ENCODE measurements at regions not wholly inside any gene's neighbourhood (a gene's known extent, or its start where the extent isn't known, plus 50 kb on each side); places are given as distances from the start of the nearest gene placed in this dataset.

DNA sequence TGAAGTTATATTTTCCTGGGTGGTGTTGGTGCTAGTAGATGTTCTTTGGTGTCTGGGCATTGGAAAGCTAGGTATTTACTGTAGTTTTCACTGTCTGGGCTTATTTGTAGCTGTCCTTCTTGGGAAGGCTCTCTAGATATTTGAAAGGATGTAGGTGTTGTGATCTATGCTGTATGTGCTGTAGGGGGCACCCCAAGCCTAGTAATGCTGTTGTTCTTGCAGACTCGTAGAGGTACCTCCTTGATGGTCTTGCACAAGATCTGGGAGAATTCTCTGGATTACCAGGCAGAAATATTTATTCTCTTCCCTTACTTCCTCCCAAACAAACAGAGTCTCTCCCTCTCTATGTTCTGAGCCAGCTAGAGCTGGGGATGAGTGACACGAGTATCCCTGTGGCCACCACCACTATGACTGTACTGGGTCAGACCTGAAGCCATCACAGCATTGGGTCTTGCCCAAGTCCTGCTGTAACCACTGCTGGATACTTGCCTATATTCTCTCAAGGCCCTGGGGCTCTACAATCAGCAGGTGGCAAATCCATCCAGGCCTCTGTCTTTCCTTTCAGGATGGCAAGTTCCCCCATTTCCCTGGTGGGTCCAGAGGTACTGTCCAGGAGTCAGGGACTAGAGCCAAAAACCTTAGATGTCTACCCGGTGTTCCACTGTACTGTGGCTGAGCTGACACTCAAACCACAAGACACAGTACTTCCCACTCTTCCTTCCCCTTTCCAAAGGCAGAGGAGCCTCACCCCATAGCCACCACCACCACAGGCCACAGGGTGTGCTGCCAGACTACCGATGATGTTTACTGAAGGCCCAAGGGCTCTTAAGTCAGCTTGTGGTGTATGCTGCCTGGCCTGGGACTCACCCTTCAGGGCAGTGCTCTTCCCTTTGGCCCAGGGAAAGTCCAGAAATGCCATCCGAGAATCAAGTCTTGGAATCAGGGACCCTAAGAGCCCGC is 195.2 kb upstream of the DPPA4 start:
- DNase-seq = peak; percentile 42

DNA sequence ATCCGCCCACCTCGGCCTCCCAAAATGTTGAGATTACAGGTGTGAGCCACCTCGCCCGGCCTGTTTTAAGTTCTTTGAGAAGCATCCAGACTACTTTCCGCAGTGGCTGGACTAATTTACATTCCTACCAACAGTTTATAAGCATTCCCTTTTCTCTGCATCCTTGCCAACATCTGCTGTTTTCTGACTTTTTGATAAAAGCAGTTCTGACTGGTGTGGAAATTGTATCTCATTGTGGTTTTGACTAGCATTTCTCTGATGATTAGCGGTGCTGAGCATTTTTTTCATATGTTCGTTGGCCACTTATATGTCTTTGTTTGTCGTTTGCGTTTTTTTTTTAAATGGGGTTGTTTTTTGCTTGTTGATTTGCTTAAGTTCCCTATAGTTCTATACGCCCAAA is 208.4 kb upstream of the DPPA4 start:
- no peak for DNase-seq

DNA sequence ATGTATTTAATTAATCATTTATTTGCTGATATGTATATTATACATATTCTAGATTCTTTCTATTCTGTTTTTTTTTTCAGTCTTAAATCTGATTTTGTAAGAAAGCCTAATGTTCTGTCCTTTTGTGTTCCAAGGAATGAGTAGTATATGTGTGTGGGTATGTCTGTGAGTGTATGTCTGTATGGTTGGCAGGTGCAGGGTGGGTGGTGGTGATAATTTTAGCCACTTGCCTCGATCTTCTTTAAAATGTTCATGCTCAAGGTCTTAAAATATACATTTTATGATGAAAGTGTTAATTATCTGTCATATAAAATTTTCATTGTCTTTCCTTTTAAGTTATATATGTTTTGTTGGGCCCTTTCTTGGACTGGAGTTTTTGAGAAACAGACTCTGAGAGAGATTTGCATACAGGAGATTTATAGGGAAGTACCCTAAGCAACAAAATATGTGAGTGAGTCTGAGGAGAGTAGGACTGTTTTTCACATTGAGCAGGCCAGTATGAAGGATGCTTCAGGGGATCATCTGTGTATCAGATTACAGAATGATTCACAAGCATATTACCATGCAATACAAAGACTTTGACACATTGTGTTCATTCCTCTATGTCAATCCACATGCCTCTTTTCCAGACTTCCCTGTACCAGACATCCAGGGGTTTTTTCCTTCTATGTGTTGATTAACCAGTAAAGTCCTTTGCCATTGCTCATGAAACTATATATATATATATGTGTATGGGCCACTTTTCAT is 211.0 kb upstream of the DPPA4 start:
- DNase-seq = no peak

DNA sequence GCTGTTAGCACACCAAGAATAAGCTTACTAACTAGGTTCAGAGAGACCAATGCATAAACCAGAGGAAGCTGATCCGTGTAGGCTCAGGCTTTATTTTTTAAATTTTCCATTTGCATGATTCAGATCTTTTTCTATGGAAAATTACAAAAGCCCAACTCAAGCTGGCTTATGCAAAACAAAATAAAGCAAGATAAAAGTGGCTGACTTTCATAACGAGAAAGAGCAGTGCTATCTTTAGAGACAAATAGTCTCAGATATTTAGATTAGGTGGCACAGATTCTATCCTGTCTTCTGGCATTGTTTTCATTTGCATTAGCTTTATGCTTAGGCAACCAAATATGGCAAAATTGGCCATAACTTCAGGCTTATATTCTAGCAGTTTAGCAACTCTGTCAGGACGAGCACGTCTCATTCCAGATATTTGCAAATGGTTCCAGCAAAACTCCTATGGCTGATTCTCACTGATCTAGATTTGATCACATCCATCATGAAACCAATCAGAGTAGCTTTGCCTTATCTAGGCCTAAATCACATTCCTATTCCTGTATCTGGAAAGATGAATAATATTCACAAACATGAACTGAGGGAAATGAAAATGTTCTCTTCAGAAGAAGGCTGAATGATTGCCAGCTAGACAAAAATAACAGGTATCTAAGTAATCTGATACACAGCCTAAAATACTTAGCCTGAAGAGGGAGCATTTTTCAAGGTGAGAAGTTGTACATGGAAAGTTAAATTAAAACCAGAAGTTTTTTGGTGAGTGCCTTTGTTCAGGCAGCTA is 216.4 kb upstream of the DPPA4 start:
- no peak for DNase-seq

DNA sequence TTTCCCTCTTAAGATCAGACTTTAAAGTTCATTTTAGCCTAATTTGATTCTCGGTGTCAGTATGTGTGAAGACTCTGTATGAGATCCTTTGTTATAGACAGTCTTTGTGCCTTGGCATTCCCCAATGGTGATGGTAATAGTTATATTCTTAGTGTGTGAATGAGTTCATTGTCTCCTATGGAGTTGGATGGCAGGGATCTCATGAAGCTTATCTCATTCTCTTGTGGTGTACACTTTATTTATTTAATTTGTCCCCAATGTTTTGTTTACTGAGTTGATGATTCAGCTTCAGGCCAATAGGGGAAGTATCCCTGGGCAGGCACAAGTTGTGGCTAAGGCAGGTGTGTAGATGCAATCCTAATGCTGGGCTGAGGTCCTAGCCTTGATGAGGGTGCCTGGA is 222.0 kb upstream of the DPPA4 start:
- DNase-seq = no peak

DNA sequence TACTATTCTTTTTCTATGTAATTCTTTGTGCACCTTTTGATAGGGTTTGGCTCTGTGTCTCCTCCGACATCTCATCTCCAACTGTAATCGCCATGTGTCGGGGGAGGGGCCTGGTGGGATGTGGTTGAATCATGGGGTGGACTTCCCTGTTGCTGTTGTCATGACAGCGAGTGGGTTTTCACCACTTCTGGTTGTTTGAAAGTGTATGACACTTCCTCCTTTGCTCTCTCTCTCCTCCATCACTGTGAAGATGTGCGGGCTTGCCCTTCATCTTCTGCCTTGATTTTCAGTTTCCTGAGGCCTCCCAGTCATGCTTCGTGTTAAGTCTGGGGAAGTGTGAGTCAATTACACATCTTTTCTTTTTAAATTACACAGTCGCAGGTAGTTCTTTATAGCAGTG is 225.8 kb upstream of the DPPA4 start:
- DNase-seq = peak; percentile 40

DNA sequence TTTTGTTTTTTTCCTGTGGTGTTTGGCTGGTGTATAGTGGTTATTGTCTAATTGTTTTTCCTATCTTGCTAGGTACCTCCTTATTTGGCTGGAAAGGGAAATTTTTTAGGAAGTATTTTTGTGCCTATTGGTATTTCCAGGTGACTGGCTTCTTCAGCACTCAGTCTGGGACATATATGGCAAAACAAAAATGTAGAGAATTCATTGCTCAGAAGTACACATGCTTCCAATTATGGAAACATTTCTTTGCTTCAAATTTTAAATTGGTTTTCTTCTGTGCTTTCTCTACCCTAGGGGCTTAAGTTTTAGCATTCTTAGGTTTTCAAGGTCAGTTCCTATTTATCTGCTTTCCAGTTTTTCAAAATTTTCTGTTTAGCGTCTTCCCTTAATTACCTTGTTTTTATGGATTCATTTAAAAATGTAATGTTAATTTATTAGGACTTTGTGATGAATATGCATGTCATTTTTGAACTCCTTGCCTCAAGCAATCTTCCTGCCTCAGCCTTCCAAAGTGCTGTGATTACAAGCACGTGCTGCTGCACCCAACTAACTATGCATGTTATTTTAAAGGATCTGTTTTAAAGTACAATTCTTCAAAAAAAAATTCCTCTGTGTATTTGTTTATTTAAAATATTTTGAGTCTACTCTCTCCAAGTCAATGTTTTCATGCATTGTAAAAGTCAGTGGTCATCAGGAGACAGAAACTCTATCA is 231.9 kb upstream of the DPPA4 start:
- no peak for DNase-seq

DNA sequence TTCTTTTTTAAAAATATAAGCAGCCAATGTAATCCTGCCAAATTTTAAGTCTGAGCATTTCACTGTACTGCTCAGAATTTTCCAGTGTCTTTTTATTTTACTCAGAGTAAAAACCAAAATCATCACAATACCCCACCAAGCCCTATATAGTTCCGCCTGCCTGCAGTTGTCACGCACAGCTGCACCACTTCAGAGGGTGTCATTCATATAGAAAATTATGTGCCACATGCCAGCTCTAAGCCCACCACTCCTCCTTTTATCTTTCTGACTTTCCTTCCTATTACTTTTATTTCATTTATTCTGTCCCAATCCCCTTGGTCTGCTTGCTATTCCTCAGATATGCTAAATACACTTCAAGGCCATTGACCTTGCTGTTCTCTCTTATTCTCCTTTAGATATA is 233.1 kb upstream of the DPPA4 start:
- DNase-seq = no peak

DNA sequence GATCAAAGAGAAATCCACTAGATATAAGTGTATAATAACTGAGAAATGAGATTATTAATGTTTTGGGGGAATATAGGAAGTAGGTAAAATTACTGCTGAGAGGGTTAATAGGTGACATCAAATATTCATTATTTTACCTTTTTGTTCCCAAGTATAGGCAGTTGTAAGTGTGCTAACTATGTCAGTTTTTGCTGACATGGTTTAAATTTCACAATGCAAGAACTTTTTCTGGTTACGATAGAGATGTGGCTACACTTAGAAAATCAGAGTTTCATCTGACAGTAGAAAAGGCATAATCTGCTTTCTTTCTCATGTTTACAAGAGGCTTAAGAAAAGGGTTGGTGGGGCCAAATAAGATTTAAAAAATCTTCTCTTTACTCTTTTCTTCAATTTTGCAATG is 235.0 kb upstream of the DPPA4 start:
- DNase-seq = no peak

DNA sequence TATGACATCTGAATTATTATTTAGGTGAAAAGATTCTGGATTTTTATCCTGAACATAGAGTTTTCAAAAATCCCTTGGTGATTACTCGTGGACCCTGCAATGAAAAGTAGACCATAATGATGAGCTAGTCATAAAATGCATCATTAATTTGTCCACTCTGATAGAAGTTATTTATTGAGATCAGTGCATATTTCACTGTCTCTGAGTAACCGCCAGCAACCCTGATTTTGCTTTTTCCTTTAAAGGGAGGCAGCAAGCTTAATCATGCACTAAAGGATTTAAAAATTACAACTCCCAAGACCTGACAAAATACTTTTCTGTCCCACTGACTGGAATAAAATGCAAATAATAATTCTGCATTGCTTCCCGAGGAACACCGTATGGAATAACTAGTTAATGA is 259.6 kb upstream of the DPPA4 start:
- DNase-seq = no peak

DNA sequence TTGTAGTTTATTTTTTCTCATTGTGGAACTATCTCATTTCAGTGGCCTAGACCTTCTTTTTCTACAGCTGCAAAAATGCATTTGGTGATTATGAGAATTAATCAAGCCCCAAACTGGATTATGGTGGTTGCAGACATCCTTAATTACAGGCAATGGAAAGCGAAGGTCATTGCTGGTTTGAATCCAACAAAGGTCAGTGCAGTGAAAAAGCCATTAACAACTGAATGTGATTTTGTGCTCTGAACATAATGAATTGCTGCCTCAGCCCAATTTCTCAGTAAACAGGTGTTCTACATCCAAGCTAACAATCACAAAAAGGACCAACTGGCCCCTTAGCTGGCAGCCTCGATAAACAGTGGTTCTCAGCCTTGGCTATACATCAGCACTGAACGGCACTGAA is 260.1 kb upstream of the DPPA4 start:
- no peak for DNase-seq

DNA sequence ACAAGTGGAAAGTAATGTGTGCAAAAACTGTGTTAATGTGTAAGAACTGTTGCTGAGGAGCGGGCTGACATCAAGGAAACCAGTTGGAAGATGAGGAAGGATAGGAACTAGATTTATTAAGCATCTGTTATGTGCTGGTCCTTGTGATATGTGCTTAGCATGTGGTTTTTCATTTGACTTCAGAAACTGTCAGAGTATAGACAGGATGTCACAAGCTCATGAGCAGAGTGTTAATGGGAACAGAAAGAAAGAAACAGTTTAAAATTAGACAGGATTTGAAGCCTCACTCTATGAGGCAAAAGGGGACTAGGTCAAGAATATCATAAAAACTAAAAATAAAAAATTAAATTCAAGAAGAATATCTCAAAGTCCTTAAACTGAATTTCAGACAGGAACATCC is 270.6 kb upstream of the DPPA4 start:
- no peak for DNase-seq

DNA sequence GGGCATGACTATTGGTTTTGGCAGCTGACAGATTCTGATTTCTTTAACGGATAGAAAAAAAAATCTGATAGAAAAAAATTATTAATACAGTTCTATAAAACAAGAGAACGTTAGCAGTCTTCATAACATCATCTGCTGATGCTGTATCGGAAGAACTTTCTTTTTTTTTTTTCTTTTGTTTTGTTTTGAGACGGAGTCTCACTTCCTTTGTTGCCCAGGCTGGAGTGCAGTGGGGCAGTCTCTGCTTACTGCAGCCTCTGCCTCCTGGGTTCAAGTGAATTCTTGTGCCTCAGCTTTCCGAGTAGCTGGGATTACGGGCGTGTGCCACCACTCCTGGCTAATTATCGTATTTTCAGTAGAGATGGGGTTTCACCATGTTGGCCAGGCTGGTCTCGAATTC is 271.2 kb upstream of the DPPA4 start:
- no peak for DNase-seq

DNA sequence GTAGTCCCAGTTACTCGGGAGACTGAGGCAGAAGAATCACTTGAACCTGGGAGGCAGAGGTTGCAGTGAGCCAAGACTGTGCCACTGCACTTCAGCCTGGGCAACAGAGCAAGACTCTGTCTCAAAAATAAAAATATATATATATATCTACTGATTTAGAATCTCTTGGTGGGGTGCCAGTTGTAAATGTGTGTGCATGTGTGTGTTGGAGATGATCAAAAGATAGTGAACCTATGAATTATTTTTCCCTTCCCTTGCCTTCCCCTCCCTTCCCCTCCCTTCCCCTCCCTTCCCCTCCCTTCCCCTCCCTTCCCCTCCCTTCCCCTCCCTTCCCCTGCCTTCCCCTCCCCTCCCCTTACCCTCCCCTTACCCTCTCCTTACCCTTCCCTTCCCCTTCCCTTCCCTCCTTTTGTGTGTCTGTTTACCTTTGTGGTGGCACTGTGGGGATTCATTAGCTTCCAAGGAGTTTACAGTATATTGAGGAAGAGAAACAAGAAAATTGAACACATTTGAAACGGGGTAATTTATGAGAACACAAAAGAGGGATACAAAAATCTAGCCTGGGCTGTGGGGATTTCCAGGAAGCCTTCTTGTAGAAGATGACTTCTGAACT is 281.5 kb upstream of the DPPA4 start:
- DNase-seq = no peak

DNA sequence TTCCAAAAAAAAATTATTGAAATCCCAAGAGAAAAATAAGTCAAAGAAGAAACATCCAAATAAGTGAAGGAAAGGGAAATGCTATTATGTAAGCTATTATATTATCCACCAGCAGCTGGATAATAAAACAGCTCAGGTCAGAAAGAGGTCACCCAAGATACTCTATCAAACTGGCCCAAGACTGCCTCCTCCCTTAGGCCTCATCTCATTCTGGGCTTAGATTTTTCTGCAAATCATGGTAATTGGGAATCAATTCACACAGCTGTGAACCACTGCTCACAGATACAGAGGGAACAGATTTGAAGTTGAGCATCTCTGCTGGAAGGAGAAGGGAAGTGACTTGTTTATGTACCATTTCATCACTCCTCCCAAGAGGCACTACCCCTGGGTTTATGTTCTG is 294.6 kb upstream of the DPPA4 start:
- DNase-seq = no peak

DNA sequence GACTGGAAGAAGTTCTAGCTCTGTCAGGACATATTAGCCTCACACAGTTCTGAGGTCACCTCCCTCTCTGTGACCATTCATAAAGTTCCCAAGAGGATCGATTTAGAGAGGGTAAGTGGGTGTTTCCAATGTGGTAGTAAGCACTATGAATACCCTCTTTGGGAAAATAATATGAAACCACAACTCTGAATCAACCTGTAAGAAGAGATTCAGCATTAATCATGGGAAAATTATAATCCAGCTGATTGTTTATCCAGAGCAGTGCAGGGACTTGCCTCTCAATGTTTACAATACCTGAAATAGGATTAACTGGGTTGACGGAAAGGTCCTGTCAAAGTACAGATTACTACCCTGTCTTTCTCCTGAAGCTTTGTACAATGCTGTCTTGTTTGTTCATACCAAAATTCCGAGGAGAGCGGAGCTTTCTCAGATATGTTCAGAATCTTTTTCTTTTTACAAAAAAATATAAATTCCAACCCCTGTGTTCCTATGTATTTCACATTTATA is 302.9 kb upstream of the DPPA4 start:
- no peak for DNase-seq

DNA sequence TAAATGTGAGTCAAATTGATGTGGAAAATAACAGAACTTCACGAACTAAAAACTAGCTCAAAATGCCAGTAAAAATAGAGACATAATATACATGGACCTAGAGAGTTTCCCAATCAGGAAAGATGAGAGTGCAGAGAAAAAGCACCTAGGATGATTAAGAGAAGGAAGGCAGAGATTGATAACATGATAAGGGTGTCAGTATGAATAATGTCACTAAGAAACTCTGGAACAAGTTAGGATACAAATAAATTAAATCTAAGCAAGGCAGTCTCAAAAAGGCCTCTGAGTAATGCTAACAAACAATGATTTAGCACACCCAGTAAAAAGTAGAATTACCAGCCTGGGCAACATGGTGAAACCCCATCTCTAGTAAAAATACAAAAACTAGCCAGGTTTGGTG is 304.7 kb upstream of the DPPA4 start:
- DNase-seq = no peak

DNA sequence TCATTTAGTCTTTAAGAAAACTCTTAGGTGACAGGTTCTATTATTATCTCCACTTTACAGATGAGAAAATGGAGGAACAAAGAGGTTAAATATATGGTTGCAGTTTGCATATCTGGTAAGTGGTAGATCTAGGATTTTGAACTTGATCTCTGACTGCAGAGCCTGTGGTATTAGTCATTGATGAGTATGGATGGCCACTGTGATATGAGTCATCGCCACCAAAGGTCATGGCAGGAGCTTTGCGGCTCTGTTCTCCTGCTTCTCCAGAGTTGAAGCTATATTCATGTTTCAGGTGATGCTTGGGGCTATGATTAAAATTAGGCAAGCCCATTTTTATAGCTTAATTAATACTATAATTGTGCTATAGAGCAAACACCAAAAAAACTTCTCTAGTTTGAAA is 306.2 kb upstream of the DPPA4 start:
- no peak for DNase-seq

DNA sequence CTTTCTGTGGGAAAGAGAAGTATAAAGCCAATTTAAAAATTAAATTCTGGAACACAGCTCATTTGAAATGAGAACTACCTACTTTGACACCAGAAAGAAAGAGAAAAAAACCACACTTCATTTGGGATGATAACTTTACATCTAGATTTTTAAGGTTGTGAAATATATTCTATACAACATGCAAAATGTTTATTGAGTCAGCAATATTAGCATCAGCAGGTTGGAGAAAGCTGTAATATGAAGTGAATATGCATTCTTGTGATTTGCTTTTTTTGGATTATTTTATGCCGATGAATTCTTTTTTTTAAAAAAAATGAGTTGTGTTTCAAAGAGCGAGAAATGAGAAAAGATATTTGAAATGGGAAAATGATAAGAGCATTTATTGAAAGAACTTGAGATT is 307.0 kb upstream of the DPPA4 start:
- no peak for DNase-seq

DNA sequence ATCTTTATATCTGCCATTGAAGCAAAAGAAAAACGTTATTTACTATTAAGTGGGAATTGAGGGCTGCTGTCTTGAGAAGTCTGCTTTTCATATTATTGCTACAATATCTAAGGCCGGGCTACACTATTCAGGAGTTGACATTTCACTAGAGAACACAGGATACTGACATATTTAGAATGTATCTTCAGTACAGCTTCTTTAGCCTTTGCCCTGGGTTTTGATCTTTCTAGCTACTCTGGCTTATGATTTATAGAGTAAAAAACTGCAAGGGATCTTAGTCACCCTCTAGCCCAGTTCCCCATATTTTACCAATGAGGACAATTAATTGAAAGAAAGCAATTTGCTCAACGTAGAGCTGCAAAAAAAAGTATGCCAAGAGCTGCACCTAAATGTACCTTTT is 307.4 kb upstream of the DPPA4 start:
- no peak for DNase-seq

DNA sequence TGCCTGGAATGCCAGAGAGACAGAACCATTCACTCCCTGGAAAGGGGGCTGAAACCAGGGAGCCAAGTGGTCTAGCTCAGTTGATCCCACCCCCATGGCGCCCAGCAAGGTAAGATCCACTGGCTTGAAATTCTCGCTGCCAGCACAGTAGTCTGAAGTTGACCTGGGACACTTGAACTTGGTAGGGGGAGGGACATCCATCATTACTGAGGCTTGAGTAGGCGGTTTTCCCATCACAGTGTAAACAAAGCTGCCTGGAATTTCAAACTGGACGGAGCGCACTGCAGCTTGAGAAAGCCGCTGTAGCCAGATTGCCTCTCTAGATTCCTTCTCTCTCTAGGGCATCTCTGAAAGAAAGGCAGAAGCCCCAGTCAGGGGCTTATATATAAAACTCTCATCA is 310.7 kb upstream of the DPPA4 start:
- no peak for DNase-seq

DNA sequence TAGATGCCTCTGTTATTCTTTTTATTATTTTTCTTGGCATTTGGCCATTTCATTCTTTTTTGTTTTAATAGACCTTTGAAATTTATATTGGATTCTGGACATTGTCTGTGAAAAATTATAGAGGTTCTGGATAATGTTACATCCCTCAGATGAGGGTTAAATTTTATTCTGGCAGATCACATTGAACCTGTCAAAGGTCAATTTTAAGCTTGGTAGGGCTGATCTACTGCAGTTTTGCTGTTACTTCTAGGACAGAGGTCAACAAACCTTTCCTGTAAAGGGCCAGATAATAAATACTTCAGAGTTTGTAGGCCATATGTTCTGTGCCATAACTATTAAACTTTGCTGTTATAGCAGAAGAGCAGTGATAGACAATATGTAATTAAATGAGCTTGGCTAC is 318.9 kb upstream of the DPPA4 start:
- DNase-seq = no peak

Data from activated CD8-positive, alpha-beta memory T cell treated with anti-CD3 and anti-CD28 coated beads, Interleukin-2, amount 50 U/mL, for 4 hours (primary cell).